G401 (cell line): ENCODE measurements at regions not wholly inside any gene's neighbourhood (a gene's known extent, or its start where the extent isn't known, plus 50 kb on each side); places are given as distances from the start of the nearest gene placed in this dataset.
"Not testable (repeated sequence)": the region's sequence is repeated elsewhere in the genome, so short reads cannot be mapped to it uniquely, and the experiment has no call there.

Experiments
- DNase-seq: peaks from one replicate; pipeline ENCODE4 v3.0.0-alpha.2; 2015; ENCODE audit warnings: low spot score
- in situ Hi-C: cut with HindIII; loops from 2 replicates; pipeline ENCODE4 v1.10.0; 2016; ENCODE audit warnings: low sequenced_read_pairs, mixed read lengths

DNA sequence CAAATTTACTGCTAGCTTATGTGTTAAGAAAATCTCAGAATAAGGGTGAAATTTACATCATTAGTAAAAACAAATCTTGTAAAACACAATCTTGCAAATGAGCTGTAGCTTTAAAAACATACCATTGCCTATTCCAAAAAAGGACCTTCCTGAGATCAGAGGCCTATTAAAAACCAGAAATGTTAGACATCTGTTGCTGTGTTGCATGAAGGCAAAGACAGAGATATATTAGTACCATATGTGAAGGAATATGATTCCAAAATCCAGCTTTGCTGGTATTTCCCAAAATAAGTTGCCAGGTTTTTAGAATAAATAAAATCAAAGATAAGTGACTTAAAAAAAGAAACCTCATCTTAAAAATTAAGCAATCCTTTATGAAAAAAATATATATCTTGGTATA, 504.1 kb upstream of the CDIN1 start:
- in situ Hi-C loops, result no loop called here
- DNase-seq, result no peak

DNA sequence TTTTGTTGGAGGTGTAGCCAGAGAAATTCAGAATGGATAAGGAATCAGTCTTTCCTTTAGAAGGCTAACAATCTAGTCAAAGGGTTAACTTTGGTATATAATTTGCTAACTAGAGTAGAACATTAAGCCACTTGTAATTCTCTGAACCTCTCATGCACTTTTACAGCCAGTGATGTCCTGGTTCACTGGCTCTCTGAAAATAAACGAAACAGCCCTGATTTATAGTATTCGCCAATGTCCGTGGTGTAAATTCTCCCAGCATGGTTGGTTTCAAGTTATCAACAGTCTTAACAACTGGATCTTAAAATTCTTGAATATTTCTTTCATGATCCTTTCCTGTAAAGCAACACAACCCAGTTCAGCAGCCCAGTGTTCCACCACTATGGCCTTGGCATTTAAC, 500.4 kb upstream of the CDIN1 start:
- in situ Hi-C loops, result no loop called here
- no peak for DNase-seq

DNA sequence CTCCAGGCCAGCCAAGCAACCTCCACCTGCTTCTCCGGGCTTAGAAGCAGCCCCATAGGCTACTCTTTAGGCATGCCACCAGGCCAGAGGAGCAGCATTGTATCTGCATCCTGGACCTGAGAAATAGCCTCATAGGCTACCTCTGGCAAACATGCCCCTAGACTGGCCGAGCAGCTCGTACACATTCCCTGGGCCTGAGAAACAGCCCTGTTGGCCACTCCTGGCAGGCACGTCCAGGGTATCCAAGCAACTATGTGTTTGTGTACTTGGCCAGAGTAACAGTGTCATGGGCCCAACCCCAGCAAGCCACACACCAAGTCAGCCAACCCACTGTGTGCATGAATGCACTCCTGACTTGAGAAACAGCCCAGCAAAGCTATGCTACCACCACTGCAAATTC, 498.7 kb upstream of the CDIN1 start:
- DNase-seq, result no peak
- in situ Hi-C loops, result no loop called here

DNA sequence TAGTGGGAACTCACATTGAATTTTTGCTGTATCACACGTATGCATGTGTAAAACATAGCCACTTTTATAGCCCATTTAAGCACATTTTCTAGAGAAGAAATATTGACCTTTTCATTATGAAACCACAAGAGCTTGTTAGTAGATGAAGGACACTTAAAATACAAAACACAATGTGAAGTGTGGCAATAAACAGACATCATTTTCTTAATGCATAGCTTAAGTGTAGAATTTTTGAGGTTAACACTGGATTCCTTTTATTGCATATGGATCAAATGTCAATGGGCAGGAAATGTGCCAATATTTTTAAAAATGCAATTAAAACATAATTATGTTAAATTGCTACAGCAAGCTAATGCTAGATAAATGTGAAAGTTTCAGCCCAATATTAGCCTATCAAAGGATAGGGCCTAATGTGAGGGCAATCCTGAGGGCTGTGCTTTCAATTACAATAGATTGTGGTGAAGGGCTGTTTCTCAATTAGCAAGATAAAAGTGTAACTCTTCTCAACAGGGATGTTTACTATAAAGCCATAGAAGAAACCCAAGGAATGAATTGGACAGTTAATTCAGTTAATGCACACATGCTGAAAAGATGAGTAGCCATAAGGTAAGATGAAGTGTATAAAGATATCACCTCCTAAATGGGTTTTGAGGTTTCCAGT, 489.0 kb upstream of the CDIN1 start:
- in situ Hi-C loops, result no loop called here
- no peak for DNase-seq

DNA sequence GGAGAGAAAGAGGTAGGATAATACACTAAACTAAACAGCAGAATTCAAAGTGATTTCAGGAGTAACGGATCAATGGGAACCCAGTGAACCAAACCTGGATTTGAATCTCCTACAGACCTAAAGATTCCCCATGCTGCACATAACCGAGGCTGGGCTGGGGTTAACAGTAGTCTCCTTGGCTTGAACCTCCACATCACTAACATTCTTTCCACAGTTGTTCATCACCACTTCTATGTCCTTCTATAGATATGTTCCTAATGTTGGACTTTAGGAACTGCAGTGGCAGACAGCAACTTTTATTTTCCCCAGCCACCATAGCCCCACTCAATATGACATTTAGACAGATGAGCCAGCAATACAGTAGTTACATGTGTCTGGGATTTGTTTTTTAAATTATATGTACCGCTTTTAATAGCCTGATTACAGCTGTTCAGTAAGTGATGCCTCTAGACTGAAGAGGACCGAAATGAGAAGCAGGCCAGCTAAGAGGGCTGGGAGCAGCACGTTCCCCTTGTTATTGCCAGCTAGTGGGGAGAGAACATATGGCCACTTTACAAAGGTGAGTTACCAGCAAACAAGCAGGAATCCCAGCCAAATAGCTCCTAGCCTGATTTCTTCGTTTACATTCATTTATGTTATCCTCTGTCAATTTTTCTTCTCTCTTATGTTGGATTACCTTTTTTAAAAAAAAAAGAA, 472.6 kb upstream of the CDIN1 start:
- in situ Hi-C loops, result no loop called here
- peak; percentile 91 for DNase-seq

DNA sequence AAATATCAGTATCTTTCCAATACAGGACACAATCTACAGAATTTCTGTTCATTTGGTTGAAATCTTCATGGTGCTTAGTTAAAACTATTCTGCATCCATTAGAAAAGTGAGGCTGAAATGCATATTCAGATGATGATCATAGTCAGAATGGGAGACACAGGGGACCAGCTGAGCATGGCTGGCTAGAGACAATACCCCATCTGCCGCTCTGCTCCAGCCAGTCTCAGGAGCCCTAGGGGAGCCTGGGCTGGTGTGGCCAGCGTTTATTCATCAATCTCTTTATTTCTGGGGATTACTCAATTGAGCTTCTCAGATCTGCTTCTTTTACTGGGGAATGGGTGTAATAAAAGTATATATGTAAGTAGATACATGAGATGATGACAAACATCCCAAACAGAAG, 470.9 kb upstream of the CDIN1 start:
- DNase-seq, result peak; percentile 60
- in situ Hi-C loops, result no loop called here

DNA sequence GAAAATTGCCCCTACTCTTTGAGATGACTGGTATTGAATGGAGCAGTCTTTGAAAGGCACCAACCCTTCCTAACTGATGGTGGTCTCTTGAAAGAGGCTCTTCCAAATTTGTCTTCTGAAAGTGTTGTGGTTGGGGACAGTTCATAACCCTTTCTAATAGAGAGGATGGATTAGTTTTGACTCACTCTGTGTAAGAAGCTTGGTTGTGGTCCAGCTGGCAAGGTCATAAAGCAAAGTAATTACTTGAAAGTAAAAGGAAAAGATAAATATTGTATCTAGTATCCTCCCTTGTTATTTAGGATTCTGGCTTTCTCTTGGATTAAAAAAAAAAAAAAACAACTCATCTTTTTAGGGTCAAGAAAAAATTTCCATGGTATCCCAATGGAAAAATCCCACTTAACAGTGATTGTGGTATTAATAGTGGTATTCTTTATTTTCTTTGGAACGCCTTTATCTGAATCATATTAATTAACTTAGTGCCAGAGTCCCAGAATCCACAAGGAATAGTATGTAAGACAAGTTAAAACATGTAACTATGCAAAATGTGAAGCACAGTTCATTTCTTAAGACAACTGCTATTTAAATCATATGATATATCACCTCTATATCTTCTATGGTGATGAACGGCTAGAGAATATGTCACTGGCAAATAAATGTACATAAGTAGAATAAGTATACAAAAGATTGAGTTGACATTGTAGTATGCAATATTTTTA, 469.3 kb upstream of the CDIN1 start:
- no peak for DNase-seq
- in situ Hi-C loops, result no loop called here

DNA sequence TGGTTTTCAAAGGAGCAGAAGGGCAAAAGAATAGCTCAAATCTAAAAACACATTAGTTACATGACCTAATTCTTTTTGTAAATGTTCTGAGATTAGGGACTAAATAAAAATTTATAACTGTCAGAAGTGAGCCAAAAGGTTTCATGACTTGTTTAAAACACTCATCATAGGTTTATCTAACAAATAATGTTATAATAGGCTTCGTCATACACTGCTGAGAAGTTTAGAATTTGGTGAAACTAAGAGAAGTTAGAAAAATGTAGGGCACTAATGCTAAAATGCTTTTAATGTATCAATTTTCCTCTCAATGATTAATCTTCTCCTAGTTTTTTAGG, 468.8 kb upstream of the CDIN1 start:
- in situ Hi-C loops, result no loop called here
- DNase-seq, result no peak

DNA sequence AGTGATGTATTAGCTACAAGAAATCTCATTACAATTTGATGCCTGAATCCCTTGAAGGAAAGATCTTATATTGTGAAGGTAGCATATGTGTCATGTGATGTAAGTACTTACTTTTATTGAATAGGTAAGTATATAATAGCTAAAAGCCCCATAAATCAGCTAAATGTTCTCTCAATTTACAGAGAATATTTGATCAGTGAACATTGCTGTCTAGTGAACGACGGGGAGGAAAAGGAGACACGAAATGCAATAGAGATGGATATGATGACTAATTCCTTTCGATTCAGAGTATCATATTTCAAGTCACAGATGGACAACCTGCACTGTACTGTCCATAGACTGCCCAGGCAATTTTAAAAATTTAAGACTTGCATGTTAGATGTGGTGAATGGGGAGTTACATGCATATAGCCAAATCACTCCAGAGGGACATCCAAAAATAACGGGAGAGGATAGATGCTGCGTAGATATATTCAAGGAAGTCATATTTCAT, 462.1 kb upstream of the CDIN1 start:
- DNase-seq, result no peak
- in situ Hi-C loops, result no loop called here

DNA sequence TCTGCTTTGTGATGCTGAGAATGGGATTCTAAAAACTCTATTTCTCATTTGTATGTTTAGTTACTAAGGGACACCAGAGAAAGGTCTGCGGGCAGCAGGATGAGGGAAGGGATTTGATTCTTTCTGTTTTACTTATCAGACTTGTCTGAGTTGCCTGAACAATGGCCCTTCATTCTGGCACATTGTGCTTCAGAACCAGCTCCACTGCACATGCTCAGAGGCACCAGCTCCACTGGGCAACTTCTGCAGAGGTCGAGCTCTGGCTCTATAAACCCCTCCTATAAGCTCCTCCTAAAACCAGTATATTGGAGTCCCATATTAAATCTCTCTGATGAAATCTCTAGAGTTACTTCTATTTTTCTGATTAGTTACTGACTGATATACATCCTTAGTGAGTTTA, 453.2 kb upstream of the CDIN1 start:
- in situ Hi-C loops, result no loop called here

DNA sequence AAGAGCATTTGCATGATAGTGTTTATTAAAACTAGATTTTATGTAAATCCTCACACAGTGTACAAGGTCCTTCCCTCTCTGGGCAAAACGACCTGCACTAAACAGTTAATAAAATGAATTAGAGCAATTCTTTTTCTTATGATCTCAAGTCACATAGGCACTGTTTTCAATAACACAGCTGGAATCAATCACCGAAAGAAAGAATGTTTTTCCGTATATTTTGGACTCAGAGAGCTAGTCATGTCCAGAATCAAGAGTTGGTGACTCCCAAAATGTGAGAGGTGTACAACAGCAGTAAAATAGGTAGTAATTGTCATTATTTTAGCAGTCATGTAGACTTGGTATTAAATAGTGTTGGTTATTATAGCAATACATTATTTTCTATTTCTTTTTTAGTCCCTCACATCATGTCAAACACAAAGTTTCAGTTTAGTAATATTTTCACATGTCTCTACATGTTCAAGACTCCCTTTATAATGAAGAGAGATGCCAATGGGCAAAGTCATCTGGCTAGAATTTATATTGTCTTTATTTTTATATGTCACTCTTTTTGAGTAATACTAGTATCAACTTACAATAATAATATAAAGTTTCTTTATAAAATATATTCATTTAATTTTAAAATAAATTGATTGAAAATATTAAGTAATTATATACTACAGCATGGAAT, 448.6 kb upstream of the CDIN1 start:
- DNase-seq, result no peak
- in situ Hi-C loops, result no loop called here

More for the DNA sequence above, 453.2 kb upstream of the CDIN1 start:
- no peak for DNase-seq

DNA sequence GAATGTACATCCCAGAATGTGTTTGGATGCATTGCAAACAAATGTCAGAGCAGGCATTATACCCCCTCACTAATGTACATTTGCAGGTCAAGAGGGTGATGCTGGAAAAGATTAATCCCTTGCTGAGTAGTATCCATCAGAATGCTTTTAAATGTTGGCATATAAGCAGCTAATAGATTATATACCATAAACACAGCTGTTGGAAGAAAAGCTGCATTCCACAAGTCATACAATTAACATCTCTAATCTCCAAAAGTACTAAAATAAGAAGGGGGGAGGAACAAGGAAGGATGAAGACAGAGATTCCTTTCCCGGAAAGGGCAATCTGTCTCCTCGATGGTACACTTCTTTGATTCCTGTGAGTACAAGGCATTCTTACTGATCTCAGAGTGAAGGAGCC, 445.7 kb upstream of the CDIN1 start:
- DNase-seq, result no peak
- in situ Hi-C loops, result no loop called here

DNA sequence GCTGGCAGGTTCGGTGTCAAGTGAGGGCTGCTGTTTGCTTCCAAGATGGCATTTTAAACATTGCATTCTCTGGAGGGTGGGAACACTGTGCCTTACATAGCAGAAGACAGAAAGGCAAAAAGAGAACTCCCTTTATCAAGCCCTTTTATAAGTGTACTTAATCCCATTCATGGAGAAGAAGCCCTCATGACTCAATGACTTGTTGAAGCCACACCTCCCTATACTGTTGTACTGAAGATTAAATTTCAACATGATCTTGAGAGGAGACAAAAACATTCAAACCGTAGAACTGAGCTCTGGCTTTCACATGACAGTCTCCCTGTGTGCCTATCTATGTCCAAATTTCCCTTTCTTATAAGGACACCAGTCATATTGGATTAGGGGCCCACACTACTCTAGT, 443.4 kb upstream of the CDIN1 start:
- no peak for DNase-seq
- in situ Hi-C loops, result no loop called here

DNA sequence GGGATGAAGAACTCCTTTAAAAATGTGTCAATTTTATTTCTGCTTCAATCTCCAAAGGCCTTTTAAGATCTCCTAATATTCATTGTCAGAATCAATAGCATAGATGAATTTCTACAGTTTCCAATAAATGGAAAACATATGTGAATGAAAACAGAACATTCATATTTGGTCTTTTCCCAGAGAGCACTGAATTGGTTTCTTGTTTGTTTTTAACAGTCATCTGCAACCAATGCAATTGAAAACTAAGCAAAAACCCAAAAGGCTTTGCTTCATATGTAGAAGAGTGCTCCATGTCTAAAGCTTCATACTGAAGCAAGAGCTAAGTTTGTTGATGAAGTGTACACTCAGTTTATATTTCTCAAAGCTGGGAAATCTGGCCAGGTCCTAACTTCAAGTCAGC, 426.5 kb upstream of the CDIN1 start:
- in situ Hi-C loops, result no loop called here
- DNase-seq, result no peak

DNA sequence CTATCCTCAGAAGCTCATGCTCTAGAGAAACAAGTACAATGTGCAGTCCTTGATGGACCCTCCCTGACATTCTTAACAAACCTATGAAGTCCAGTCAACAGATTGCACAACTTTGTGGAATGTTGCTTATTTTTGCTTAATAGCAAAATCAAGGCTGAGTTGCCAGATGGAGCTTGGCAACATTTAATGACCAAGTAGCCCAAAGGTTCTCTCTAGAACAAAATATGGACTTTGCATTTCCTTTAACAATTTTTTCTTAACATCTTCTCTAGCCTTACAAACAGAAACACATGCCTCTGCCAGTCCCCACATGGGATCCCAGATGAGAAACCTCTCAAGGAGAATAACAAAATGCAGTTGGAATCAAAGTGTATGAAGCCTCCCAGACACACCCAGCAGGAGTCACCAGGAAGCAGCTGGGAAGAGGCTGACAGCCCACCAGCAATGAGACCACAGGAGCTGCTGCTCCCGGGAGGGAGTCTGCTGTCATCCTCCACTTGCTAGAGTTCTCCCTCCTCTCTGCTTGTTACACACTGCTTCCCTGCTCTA, 422.5 kb upstream of the CDIN1 start:
- no peak for DNase-seq
- in situ Hi-C loops, result no loop called here

DNA sequence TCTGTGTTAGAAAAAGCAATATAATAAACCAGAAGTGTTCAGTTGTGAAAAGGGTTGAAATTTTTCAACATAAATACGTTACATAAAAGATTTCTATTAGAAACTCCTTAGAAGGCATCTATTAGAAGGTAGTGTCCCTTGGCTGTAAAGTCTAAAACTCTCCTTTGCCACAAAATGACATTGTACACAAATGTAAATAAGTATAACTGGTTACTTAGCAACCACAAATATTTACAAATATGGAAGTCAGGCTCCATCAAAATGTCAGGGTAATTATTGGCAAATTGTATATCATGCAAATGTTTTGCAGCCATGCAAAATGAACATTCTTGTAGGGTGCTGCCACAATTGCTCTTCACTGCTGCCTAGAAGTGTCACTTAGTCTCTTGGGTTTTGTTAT, 419.1 kb upstream of the CDIN1 start:
- no peak for DNase-seq
- in situ Hi-C loops, result no loop called here

DNA sequence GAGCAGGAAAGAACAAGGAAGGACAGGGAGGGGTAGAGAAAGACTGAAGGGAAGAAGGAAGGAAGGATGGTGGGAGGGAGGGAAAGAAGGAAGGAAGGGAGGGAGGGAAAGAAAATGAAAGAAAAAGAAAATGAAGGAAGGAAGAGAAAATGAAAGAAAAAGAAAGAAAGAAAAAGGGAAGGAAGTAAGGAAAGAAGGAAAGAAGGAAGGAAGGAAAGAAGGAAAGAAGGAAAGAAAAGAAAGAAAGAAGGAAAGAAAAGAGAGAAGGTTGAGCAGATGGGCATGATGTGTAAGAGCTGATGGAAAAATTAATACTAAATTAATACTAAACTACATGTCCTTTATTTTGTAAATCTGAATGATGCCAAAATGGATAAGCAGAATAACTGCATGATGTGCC, 418.3 kb upstream of the CDIN1 start:
- DNase-seq, result no peak
- in situ Hi-C loops, result no loop called here

DNA sequence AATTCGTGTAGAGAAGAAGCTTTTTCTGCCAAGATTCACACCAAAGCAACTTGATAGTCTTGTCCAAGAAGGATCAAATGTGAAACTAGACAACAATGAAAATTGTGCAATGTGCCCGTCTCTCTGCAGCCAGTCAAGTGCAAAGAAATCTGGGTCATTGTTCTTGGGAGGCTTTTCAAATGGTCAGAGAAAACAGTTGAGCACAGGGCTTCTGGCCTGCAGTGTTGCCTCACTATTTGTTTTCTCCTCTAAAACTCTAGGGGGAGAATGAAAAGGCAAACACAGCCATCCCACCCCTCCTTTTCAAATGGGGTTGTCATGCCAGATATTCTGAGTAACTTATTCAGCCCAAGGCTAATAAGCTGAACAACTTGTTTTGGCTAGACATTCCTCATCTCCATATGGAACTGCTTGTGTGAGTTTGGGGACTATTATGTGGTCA, 417.6 kb upstream of the CDIN1 start:
- peak; percentile 30 for DNase-seq
- in situ Hi-C loops, result no loop called here

DNA sequence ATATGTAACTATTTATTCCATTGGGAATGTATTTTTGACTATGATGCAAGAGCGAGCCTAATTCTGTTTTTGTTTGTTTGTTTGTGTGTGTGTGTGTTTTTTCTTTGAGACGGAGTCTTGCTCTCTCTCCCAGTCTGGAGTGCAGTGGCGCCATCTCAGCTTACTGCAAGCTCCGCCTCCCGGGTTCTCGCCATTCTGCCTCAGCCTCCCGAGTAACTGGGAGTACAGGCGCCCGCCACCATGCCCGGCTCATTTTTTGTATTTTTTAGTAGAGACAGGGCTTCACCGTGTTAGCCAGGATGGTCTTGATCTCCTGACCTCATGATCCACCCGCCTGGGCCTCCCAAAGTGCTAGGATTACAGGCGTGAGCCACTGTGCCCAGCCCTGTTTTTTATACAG, 415.4 kb upstream of the CDIN1 start:
- in situ Hi-C loops, DNase-seq: not testable (repeated sequence)

DNA sequence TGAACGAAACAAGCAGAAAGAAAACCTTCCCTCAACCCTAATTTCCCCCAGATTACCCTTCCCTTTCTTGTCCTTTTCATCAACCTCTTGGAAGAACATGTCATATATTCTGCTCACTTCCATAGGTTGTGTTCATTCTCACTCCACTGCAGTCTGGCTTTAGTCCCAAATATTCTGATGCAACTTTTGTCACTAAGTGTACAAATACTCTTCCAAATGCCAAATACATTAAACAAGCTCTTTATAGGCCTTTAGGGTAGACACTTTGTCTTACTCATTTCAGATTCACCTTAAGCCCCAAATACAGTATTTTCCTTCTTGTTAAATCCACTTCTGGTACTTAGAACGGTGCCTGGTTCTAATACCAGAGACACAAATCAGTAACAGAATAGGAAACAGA, 406.5 kb upstream of the CDIN1 start:
- in situ Hi-C loops, result no loop called here
- no peak for DNase-seq
